Neuronal stem cell (in vitro differentiated cells): ENCODE measurements at regions not wholly inside any gene's neighbourhood (a gene's known extent, or its start where the extent isn't known, plus 50 kb on each side); places are given as distances from the start of the nearest gene placed in this dataset.

Experiments
- DNase-seq: peaks from one replicate; pipeline ENCODE4 v3.0.0-alpha.2; 2013; ENCODE audit warnings: low spot score
- H2AFZ ChIP-seq: one replicate; pipeline ENCODE4 v1.6.1; 2013; ENCODE audit warnings: mild to moderate bottlenecking, low read length, inconsistent platforms
- H2AK5ac ChIP-seq: 2 replicates; pipeline ENCODE4 v1.6.1; 2013; ENCODE audit warnings: low read depth, mild to moderate bottlenecking, inconsistent platforms, low read length, moderate library complexity, mixed read lengths
- H2BK120ac ChIP-seq: 2 replicates; pipeline ENCODE4 v1.6.1; 2013; ENCODE audit warnings: low read depth, mild to moderate bottlenecking, inconsistent platforms, low read length, moderate library complexity, mixed read lengths
- H2BK12ac ChIP-seq: one replicate; pipeline ENCODE4 v1.6.1; 2013; ENCODE audit warnings: low read length, inconsistent platforms
- H2BK15ac ChIP-seq: 2 replicates; pipeline ENCODE4 v1.6.1; 2013; ENCODE audit warnings: mild to moderate bottlenecking, low read length, inconsistent platforms, mixed read lengths
- H2BK5ac ChIP-seq: one replicate; pipeline ENCODE4 v1.6.1; 2013; ENCODE audit warnings: inconsistent platforms, mild to moderate bottlenecking, low read length, moderate library complexity
- H3K14ac ChIP-seq: one replicate; pipeline ENCODE4 v1.6.1; 2013; ENCODE audit warnings: low read length, inconsistent platforms
- H3K18ac ChIP-seq: 2 replicates; pipeline ENCODE4 v1.6.1; 2013; ENCODE audit warnings: low read length, inconsistent platforms
- H3K23ac ChIP-seq: 2 replicates; pipeline ENCODE4 v1.6.1; 2013; ENCODE audit warnings: low read depth, mild to moderate bottlenecking, mixed read lengths, low read length, inconsistent platforms; ENCODE audit not compliant: poor library complexity
- H3K27ac ChIP-seq: replicated peaks from 3 replicates; pipeline ENCODE4 v1.5.1; 2013; ENCODE audit warnings: low read length, inconsistent platforms
- H3K27me3 ChIP-seq, 3 experiments: 2 replicates each; pipeline ENCODE4 v1.6.1; 2013; ENCODE audit warnings: low read length in 3 of 3, mild to moderate bottlenecking in 2 of 3, inconsistent platforms in 1 of 3, low read depth in 1 of 3, mixed read lengths in 1 of 3, moderate library complexity in 1 of 3; ENCODE audit not compliant: control insufficient read depth in 3 of 3, insufficient read depth in 3 of 3
- H3K36me3 ChIP-seq, 2 donors: replicated peaks in 1 of 2; 2 replicates each; pipeline ENCODE4 v1.6.1; 2013; ENCODE audit warnings: low read length in 2 of 2; ENCODE audit not compliant: control insufficient read depth in 2 of 2, insufficient read depth in 2 of 2
- H3K4ac ChIP-seq: 2 replicates; pipeline ENCODE4 v1.6.1; 2013; ENCODE audit warnings: inconsistent platforms, mild to moderate bottlenecking, low read length, moderate library complexity
- H3K4me1 ChIP-seq, 2 donors: 1 replicate in 1 of 2; 2 replicates in 1 of 2; pipeline ENCODE4 v1.6.1; 2013; ENCODE audit warnings: low read length in 2 of 2, low read depth in 1 of 2; ENCODE audit not compliant: control insufficient read depth in 2 of 2, insufficient read depth in 1 of 2
- H3K4me2 ChIP-seq: one replicate; pipeline ENCODE4 v1.6.1; 2013; ENCODE audit warnings: mild to moderate bottlenecking, low read length, inconsistent platforms; ENCODE audit not compliant: insufficient read depth, poor library complexity, severe bottlenecking
- H3K4me3 ChIP-seq, 2 donors: 2 replicates each; pipeline ENCODE4 v1.5.1; 2013; ENCODE audit warnings: low read length in 2 of 2, mild to moderate bottlenecking in 2 of 2, inconsistent platforms in 1 of 2, moderate library complexity in 1 of 2
- H3K79me1 ChIP-seq: one replicate; pipeline ENCODE4 v1.6.1; 2013; ENCODE audit warnings: low read depth, mild to moderate bottlenecking, inconsistent platforms, low read length, moderate library complexity
- H3K9ac ChIP-seq: one replicate; pipeline ENCODE4 v1.6.1; 2013; ENCODE audit warnings: mild to moderate bottlenecking, low read depth, low read length, inconsistent platforms; ENCODE audit not compliant: poor library complexity
- H3K9me3 ChIP-seq, 2 donors: replicated peaks in 1 of 2; 2 replicates each; pipeline versions ENCODE3 to v1.6.1; 2013; ENCODE audit warnings: low read length in 2 of 2, mild to moderate bottlenecking in 2 of 2, inconsistent platforms in 1 of 2, low read depth in 1 of 2, mixed read lengths in 1 of 2, moderate library complexity in 1 of 2; ENCODE audit not compliant: control insufficient read depth in 2 of 2, insufficient read depth in 1 of 2
- H4K8ac ChIP-seq: one replicate; pipeline ENCODE4 v1.6.1; 2013; ENCODE audit warnings: low read depth, mild to moderate bottlenecking, inconsistent platforms, low read length, moderate library complexity
- H4K91ac ChIP-seq: one replicate; pipeline ENCODE4 v1.6.1; 2013; ENCODE audit warnings: low read length, low read depth, mild to moderate bottlenecking, inconsistent platforms; ENCODE audit not compliant: poor library complexity
- WGBS, 2 donors: extraction: QIAGEN DNeasy Blood & Tissue Kit; methylation state at CpG; one replicate each; pipeline ENCODE4 v1.1.7; 2013; ENCODE audit warnings: missing lambda C conversion rate in 2 of 2, mixed read lengths in 1 of 2; ENCODE audit not compliant: insufficient read length in 2 of 2, insufficient replicate concordance in 1 of 2; ENCODE audit errors: extremely low coverage in 2 of 2; 5-methylcytosine and 5-hydroxymethylcytosine counted together

- Histone ChIP-seq H2AFZ (no peak overlapping the region), H2BK12ac (no peak overlapping the region), H3K27me3 (no peaks in the 10 kb centered on the region), H3K27ac (no peak overlapping the region), H3K18ac (no peak overlapping the region), H3K23ac (no peak overlapping the region), H3K9ac (no peak overlapping the region), H3K79me1 (no peaks in the 10 kb centered on the region), H2BK5ac (no peak overlapping the region), H3K14ac (no peak overlapping the region), H2BK15ac (no peak overlapping the region), H3K4me3 (no peak overlapping the region), H2AK5ac (no peak overlapping the region), H3K4me1 (no peaks in the 10 kb centered on the region), H2BK120ac (no peak overlapping the region), H4K8ac (no peak overlapping the region), H3K4ac (no peak overlapping the region), H3K9me3 (no peaks in the 10 kb centered on the region), H3K4me2 (no peak overlapping the region), H3K36me3 (no peaks in the 10 kb centered on the region), H4K91ac (no peak overlapping the region)
- no peak for DNase-seq
- no CpG with 5 or more reads among the region's 2 CpGs for WGBS, 2 donors
Measured at GRCh38 chr4:187679450-187679849, 316.1 kb upstream of the ZFP42 start.

- Histone ChIP-seq H3K23ac (no peak overlapping the region), H3K27ac (no peak overlapping the region)
Measured at GRCh38 chr4:187685247-187685646, 310.3 kb upstream of the ZFP42 start.

DNA sequence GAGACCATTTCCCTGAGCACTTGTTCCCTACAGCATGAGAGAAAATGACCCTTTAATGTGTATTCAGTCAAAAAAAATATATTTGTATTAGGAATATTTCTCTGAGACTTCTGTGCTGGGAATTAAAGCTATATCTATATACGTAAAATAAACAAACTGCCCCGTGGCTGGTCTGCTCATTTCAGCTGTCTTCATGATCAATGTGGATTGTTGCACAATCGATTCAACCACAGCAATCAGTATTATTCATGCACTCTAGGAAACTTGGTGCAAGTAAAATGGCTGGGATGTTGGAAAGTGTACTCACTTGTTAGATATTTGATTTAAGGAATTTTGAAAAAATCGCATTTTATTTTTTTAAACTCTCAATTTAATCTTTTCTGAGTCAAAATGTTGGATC is 307.9 kb upstream of the ZFP42 start:
- H3K23ac ChIP-seq = no peak overlapping the region
- H3K36me3 ChIP-seq = no peaks in the 10 kb centered on the region
- H4K91ac ChIP-seq = no peak overlapping the region
- no peak overlapping the region for H3K9ac ChIP-seq
- no peaks in the 10 kb centered on the region for H3K27me3 ChIP-seq
- H3K4me2 ChIP-seq = no peak overlapping the region
- no peaks in the 10 kb centered on the region for H3K79me1 ChIP-seq
- H3K14ac ChIP-seq = no peak overlapping the region
- WGBS, 2 donors = no CpG with 5 or more reads among the region's 4 CpGs
- H2BK5ac ChIP-seq = no peak overlapping the region
- H3K4ac ChIP-seq = no peak overlapping the region
- H2AK5ac ChIP-seq = no peak overlapping the region
- H2AFZ ChIP-seq = no peak overlapping the region
- H3K4me3 ChIP-seq = no peak overlapping the region
- no peak overlapping the region for H2BK15ac ChIP-seq
- no peak overlapping the region for H3K27ac ChIP-seq
- H3K18ac ChIP-seq = no peak overlapping the region
- DNase-seq = no peak
- H3K4me1 ChIP-seq = no peaks in the 10 kb centered on the region
- H4K8ac ChIP-seq = no peak overlapping the region
- H2BK120ac ChIP-seq = no peak overlapping the region
- no peak overlapping the region for H2BK12ac ChIP-seq
- H3K9me3 ChIP-seq = no peaks in the 10 kb centered on the region

More at GRCh38 chr4:187685247-187685646, 310.3 kb upstream of the ZFP42 start:
- H2BK15ac ChIP-seq = no peak overlapping the region
- H2AFZ ChIP-seq = no peak overlapping the region
- no peaks in the 10 kb centered on the region for H3K36me3 ChIP-seq
- H3K18ac ChIP-seq = no peak overlapping the region
- no peak overlapping the region for H3K4me3 ChIP-seq
- H3K4me2 ChIP-seq = no peak overlapping the region
- no peaks in the 10 kb centered on the region for H3K9me3 ChIP-seq
- no peak overlapping the region for H4K8ac ChIP-seq
- H3K4me1 ChIP-seq = no peaks in the 10 kb centered on the region
- no peak overlapping the region for H3K4ac ChIP-seq
- no peak overlapping the region for H2BK120ac ChIP-seq
- H3K9ac ChIP-seq = no peak overlapping the region
- no CpG with 5 or more reads among the region's 6 CpGs for WGBS, 2 donors
- no peak overlapping the region for H2BK5ac ChIP-seq
- H4K91ac ChIP-seq = no peak overlapping the region
- DNase-seq = no peak
- H3K79me1 ChIP-seq = no peaks in the 10 kb centered on the region
- no peak overlapping the region for H3K14ac ChIP-seq
- H2BK12ac ChIP-seq = no peak overlapping the region
- no peak overlapping the region for H2AK5ac ChIP-seq
- no peaks in the 10 kb centered on the region for H3K27me3 ChIP-seq

DNA sequence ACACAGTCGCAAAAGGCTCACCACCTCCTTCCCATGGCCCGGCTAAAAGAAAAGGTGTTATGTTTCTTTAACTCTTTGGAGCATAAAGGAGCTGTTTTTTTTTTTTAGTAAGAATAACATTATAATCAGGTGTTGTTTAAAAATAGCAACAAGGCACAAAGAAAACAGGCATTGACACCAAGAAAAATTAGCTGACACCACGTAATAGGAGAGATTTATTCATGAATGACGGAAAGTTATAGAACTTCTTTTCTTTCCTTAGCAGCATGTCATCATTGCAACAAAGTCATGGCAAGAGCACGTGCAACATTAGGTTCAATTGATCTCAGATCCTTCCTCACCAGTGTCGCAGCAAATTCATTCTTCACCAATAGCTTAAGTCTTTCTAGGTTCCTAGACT is 302.9 kb upstream of the ZFP42 start:
- Histone ChIP-seq H4K91ac (no peak overlapping the region), H3K18ac (no peak overlapping the region), H2AFZ (no peak overlapping the region), H2BK5ac (no peak overlapping the region), H3K23ac (no peak overlapping the region), H3K4me2 (no peak overlapping the region), H2BK15ac (no peak overlapping the region), H3K4ac (no peak overlapping the region), H3K9me3 (peaks cover 2 to 3% of the 10 kb centered on the region in 2 donors), H3K27ac (no peak overlapping the region), H3K14ac (no peak overlapping the region), H2AK5ac (no peak overlapping the region), H3K9ac (no peak overlapping the region), H3K79me1 (no peaks in the 10 kb centered on the region), H2BK120ac (no peak overlapping the region), H4K8ac (no peak overlapping the region), H3K4me3 (no peak overlapping the region), H3K4me1 (no peaks in the 10 kb centered on the region), H3K36me3 (no peaks in the 10 kb centered on the region), H3K27me3 (no peaks in the 10 kb centered on the region), H2BK12ac (no peak overlapping the region)
- no peak for DNase-seq
- no CpG with 5 or more reads among the region's 6 CpGs for WGBS, 2 donors
